IMR-90 (cell line): ENCODE measurements at regions not wholly inside any gene's neighbourhood (a gene's known extent, or its start where the extent isn't known, plus 50 kb on each side); places are given as distances from the start of the nearest gene placed in this dataset.

ENCODE experiments used
- ATAC-seq: fragments of 200-7000 bp; cut with Tn5 transposase; 2 replicates; pipeline ENCODE4 v1.9.1; 2020; ENCODE audit warnings: low read depth, mild to moderate bottlenecking, moderate library complexity
- BruUV-seq: library from RNA; stranded (reverse); fragments of 400-500 nt; replicated peaks from 2 replicates; lab custom pipeline; 2021; lab: Mats Ljungman, UMichigan
- CTCF ChIA-PET: fragments of 300-600 bp; formaldehyde crosslinking; extraction: SDS; loops from one replicate; lab custom pipeline; 2021; ENCODE audit warnings: antibody characterized with exemption; lab: Yijun Ruan, JAX
- POLR2A ChIA-PET: fragments of 300-600 bp; sonication (Branson Sonifier 250); formaldehyde crosslinking; loops from one replicate; lab custom pipeline; 2022; ENCODE audit warnings: antibody characterized with exemption; ENCODE audit not compliant: unreplicated experiment; lab: Charles Lee
- DNase-seq: peaks from one replicate; pipeline ENCODE4 v3.0.0; 2013
- H2AFZ ChIP-seq: replicated peaks from 2 replicates; pipeline ENCODE3; 2013; ENCODE audit warnings: low read length, mild to moderate bottlenecking; ENCODE audit not compliant: poor library complexity
- H2AK5ac ChIP-seq: 2 replicates; pipeline ENCODE4 v1.6.1; 2013; ENCODE audit warnings: low read depth, low read length, inconsistent platforms
- H2AK9ac ChIP-seq: replicated peaks from 2 replicates; pipeline ENCODE3; 2013; ENCODE audit warnings: mild to moderate bottlenecking, low read depth, low read length, moderate library complexity; ENCODE audit not compliant: poor library complexity
- H2BK120ac ChIP-seq: 2 replicates; pipeline ENCODE4 v1.6.1; 2013; ENCODE audit warnings: low read depth, low read length, inconsistent platforms
- H2BK15ac ChIP-seq: 3 replicates; pipeline ENCODE4 v1.6.1; 2013; ENCODE audit warnings: low read depth, low read length, inconsistent platforms
- H2BK20ac ChIP-seq: 2 replicates; pipeline ENCODE4 v1.6.1; 2013; ENCODE audit warnings: low read depth, mild to moderate bottlenecking, inconsistent platforms, low read length, moderate library complexity
- H2BK5ac ChIP-seq: 2 replicates; pipeline ENCODE4 v1.6.1; 2013; ENCODE audit warnings: mild to moderate bottlenecking, low read depth, low read length, inconsistent platforms; ENCODE audit not compliant: poor library complexity, severe bottlenecking
- H3K14ac ChIP-seq: replicated peaks from 2 replicates; pipeline ENCODE4 v1.6.1; 2013; ENCODE audit warnings: low read depth, low read length, inconsistent platforms
- H3K18ac ChIP-seq: 2 replicates; pipeline ENCODE4 v1.6.1; 2013; ENCODE audit warnings: low read depth, low read length, control low read depth
- H3K23ac ChIP-seq: 2 replicates; pipeline ENCODE4 v1.6.1; 2013; ENCODE audit warnings: low read depth, low read length, inconsistent platforms
- H3K27ac ChIP-seq: 2 replicates; pipeline ENCODE4 v1.5.1; 2013; ENCODE audit warnings: mild to moderate bottlenecking, control low read depth, low read length; ENCODE audit not compliant: insufficient read depth
- H3K27me3 ChIP-seq: 2 replicates; pipeline ENCODE4 v1.6.1; 2013; ENCODE audit warnings: low read length; ENCODE audit not compliant: control insufficient read depth, insufficient read depth
- H3K36me3 ChIP-seq: 2 replicates; pipeline ENCODE4 v1.6.1; 2013; ENCODE audit warnings: low read length, mixed read lengths; ENCODE audit not compliant: control insufficient read depth, insufficient read depth
- H3K4ac ChIP-seq: 2 replicates; pipeline ENCODE4 v1.6.1; 2013; ENCODE audit warnings: low read depth, low read length, inconsistent platforms
- H3K4me1 ChIP-seq: 2 replicates; pipeline ENCODE4 v1.6.1; 2013; ENCODE audit warnings: low read length, mixed read lengths; ENCODE audit not compliant: control insufficient read depth, insufficient read depth
- H3K4me2 ChIP-seq: 2 replicates; pipeline ENCODE4 v1.6.1; 2013; ENCODE audit warnings: low read depth, mild to moderate bottlenecking, control low read depth, low read length, moderate library complexity
- H3K4me3 ChIP-seq: 2 replicates; pipeline ENCODE4 v1.5.1; 2013; ENCODE audit warnings: low read depth, mild to moderate bottlenecking, control low read depth, low read length, moderate library complexity; ENCODE audit not compliant: insufficient read depth
- H3K56ac ChIP-seq: 2 replicates; pipeline ENCODE4 v1.6.1; 2013; ENCODE audit warnings: low read length, inconsistent platforms; ENCODE audit not compliant: insufficient read depth; ENCODE audit errors: extremely low read depth
- H3K79me1 ChIP-seq, 2 experiments: 2 replicates each; pipeline ENCODE4 v1.6.1; 2013; ENCODE audit warnings: low read length in 2 of 2, inconsistent platforms in 1 of 2, low read depth in 1 of 2
- H3K9ac ChIP-seq: 2 replicates; pipeline ENCODE4 v1.6.1; 2013; ENCODE audit warnings: low read depth, low read length, control low read depth
- H3K9me1 ChIP-seq: 2 replicates; pipeline ENCODE4 v1.6.1; 2013; ENCODE audit warnings: low read length, inconsistent platforms; ENCODE audit not compliant: insufficient read depth
- H3K9me3 ChIP-seq: 2 replicates; pipeline ENCODE4 v1.6.1; 2013; ENCODE audit warnings: low read length; ENCODE audit not compliant: control insufficient read depth, insufficient read depth
- H4K20me1 ChIP-seq: 2 replicates; pipeline ENCODE4 v1.6.1; 2013; ENCODE audit warnings: low read length, inconsistent platforms; ENCODE audit not compliant: insufficient read depth
- H4K5ac ChIP-seq: 2 replicates; pipeline ENCODE4 v1.6.1; 2013; ENCODE audit warnings: mild to moderate bottlenecking, low read depth, low read length, control low read depth
- H4K8ac ChIP-seq, 2 experiments: 2 replicates each; pipeline ENCODE4 v1.6.1; 2013; ENCODE audit warnings: low read depth in 2 of 2, low read length in 2 of 2, control low read depth in 1 of 2, inconsistent platforms in 1 of 2
- H4K91ac ChIP-seq: 2 replicates; pipeline ENCODE4 v1.6.1; 2013; ENCODE audit warnings: low read depth, low read length, inconsistent platforms; ENCODE audit not compliant: insufficient read depth
- BHLHE40 ChIP-seq: fragments of 150-350 bp; IDR thresholded peaks from 2 replicates; pipeline ENCODE4 v1.6.1; 2016; ENCODE audit warnings: mild to moderate bottlenecking, low read depth, low read length
- CEBPB ChIP-seq: IDR thresholded peaks from 2 replicates; pipeline ENCODE4 v1.6.1; 2012; ENCODE audit warnings: low read depth, low read length, improper control_type of control experiment
- CHD1 ChIP-seq: IDR thresholded peaks from 2 replicates; pipeline ENCODE4 v1.6.1; 2012; ENCODE audit warnings: low read depth, low read length, improper control_type of control experiment
- CTCF ChIP-seq: conservative IDR thresholded peaks from 2 replicates; pipeline ENCODE4 v1.5.1; 2012; ENCODE audit warnings: mild to moderate bottlenecking, low read depth, low read length, improper control_type of control experiment
- FOS ChIP-seq: fragments of 150-350 bp; IDR thresholded peaks from 2 replicates; pipeline ENCODE4 v1.6.1; 2016; ENCODE audit warnings: low read depth, low read length
- MAFK ChIP-seq: IDR thresholded peaks from 2 replicates; pipeline ENCODE4 v1.6.1; 2012; ENCODE audit warnings: low read depth, low read length, improper control_type of control experiment
- MAZ ChIP-seq: IDR thresholded peaks from 2 replicates; pipeline ENCODE4 v1.6.1; 2012; ENCODE audit warnings: low read depth, mild to moderate bottlenecking, low read length, improper control_type of control experiment, moderate library complexity, borderline replicate concordance
- MXI1 ChIP-seq: IDR thresholded peaks from 2 replicates; pipeline ENCODE4 v1.6.1; 2012; ENCODE audit warnings: low read depth, mild to moderate bottlenecking, low read length, moderate library complexity, borderline replicate concordance
- NFE2L2 ChIP-seq: fragments of 150-350 bp; IDR thresholded peaks from 2 replicates; pipeline ENCODE4 v1.6.1; 2016; ENCODE audit warnings: low read depth, mild to moderate bottlenecking, low read length
- POLR2A ChIP-seq: IDR thresholded peaks from 2 replicates; pipeline ENCODE4 v1.6.1; 2012; ENCODE audit warnings: mild to moderate bottlenecking, low read depth, low read length
- RAD21 ChIP-seq: IDR thresholded peaks from 2 replicates; pipeline ENCODE4 v1.6.1; 2012; ENCODE audit warnings: low read length, improper control_type of control experiment
- RCOR1 ChIP-seq: IDR thresholded peaks from 2 replicates; pipeline ENCODE4 v1.6.1; 2012; ENCODE audit warnings: mild to moderate bottlenecking, low read length, improper control_type of control experiment; ENCODE audit not compliant: insufficient replicate concordance
- RFX5 ChIP-seq: IDR thresholded peaks from 2 replicates; pipeline ENCODE4 v1.8.0; 2012; ENCODE audit warnings: low read depth, mild to moderate bottlenecking, low read length, moderate library complexity
- SMC3 ChIP-seq: fragments of 150-350 bp; IDR thresholded peaks from 2 replicates; pipeline ENCODE4 v1.6.1; 2016; ENCODE audit warnings: low read depth, mild to moderate bottlenecking, antibody characterized with exemption, low read length, moderate library complexity
- USF2 ChIP-seq: fragments of 150-350 bp; IDR thresholded peaks from 2 replicates; pipeline ENCODE4 v1.6.1; 2017; ENCODE audit warnings: mild to moderate bottlenecking, antibody characterized with exemption, low read length, low read depth
- WGBS, 2 experiments: methylation state at CpG; one replicate each; pipeline versions ENCODE4 v1.1.5 to v1.1.7; 2013; ENCODE audit warnings: missing lambda C conversion rate in 2 of 2; ENCODE audit not compliant: insufficient read length in 1 of 2; ENCODE audit errors: extremely low coverage in 2 of 2; 5-methylcytosine and 5-hydroxymethylcytosine counted together
- dilution Hi-C: fragments of 300-500 bp; cut with HindIII; formaldehyde crosslinking; loops from one replicate; pipeline ENCODE4 v1.14.3; 2018; ENCODE audit warnings: low sequenced_read_pairs; ENCODE audit not compliant: unreplicated experiment
- in situ Hi-C: fragments of 300-500 bp; cut with MboI; formaldehyde crosslinking; loops from 3 replicates; pipeline ENCODE4 v1.14.3; 2019; ENCODE audit warnings: low sequenced_read_pairs, inconsistent platforms, mixed read lengths
- intact Hi-C: fragments of 100-400 bp; cut with micrococcal nuclease; formaldehyde crosslinking; loops from 2 replicates; pipeline ENCODE4 v1.10.0; 2022
- TF ChIP-seq, protein P1 (sequence below): fragments of 150-350 bp; IDR thresholded peaks from 2 replicates; pipeline ENCODE4 v1.6.1; 2016; ENCODE audit warnings: low read depth, mild to moderate bottlenecking, low read length, moderate library complexity, borderline replicate concordance

GRCh38 chr16:86733546-86734254 is 155.4 kb downstream of the FOXL1 start:
- Histone ChIP-seq H3K14ac (no peak overlapping the region), H4K20me1 (no peaks in the 10 kb centered on the region), H3K79me1 (no peaks in the 10 kb centered on the region), H4K5ac (no peak overlapping the region), H3K27ac (no peak overlapping the region), H3K9me1 (no peaks in the 10 kb centered on the region), H3K4ac (no peak overlapping the region), H3K23ac (no peak overlapping the region; the same call in 1 of the 2 replicates), H3K36me3 (no peaks in the 10 kb centered on the region), H2BK5ac (no peak overlapping the region), H3K4me2 (no peak overlapping the region), H2AFZ (no peak overlapping the region), H3K27me3 (peaks cover 28% of the 10 kb centered on the region), H3K18ac (no peak overlapping the region), H2BK120ac (no peak overlapping the region), H3K4me1 (peaks cover 2% of the 10 kb centered on the region; the same call in 1 of the 2 replicates), H3K9me3 (peaks cover 4% of the 10 kb centered on the region), H3K4me3 (no peak overlapping the region), H3K9ac (no peak overlapping the region), H2AK9ac (no peak overlapping the region), H4K8ac (no peak overlapping the region), H2AK5ac (no peak overlapping the region), H4K91ac (no peak overlapping the region), H3K56ac (no peak overlapping the region), H2BK20ac (no peak overlapping the region), H2BK15ac (no peak overlapping the region)
- WGBS, 2 experiments: 64% methylated on average over 24 of the region's 27 CpGs; no CpG with 5 or more reads in 1 of the 2 experiments
- DNase-seq (no peak), ATAC-seq (no peak)
- TF ChIP-seq SMC3 (no peak), BHLHE40 (no peak), MAFK (no peak), NFE2L2 (no peak), RAD21 (no peak), MAZ (no peak), USF2 (no peak), RFX5 (no peak), MXI1 (no peak), POLR2A (no peak), CTCF (no peak), CEBPB (no peak), CHD1 (no peak), RCOR1 (no peak), FOS (no peak)
- TF ChIP-seq, protein P1, sequence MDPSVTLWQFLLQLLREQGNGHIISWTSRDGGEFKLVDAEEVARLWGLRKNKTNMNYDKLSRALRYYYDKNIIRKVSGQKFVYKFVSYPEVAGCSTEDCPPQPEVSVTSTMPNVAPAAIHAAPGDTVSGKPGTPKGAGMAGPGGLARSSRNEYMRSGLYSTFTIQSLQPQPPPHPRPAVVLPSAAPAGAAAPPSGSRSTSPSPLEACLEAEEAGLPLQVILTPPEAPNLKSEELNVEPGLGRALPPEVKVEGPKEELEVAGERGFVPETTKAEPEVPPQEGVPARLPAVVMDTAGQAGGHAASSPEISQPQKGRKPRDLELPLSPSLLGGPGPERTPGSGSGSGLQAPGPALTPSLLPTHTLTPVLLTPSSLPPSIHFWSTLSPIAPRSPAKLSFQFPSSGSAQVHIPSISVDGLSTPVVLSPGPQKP: no peak
- CTCF ChIA-PET: no interaction called here
- dilution Hi-C loops: no loop called here
- BruUV-seq: no TSS peak
- intact Hi-C loops: no loop called here
- POLR2A ChIA-PET: no interaction called here
- in situ Hi-C loops: no loop called here
